HepG2 (cell line): ENCODE measurements at regions not wholly inside any gene's neighbourhood (a gene's known extent, or its start where the extent isn't known, plus 50 kb on each side); places are given as distances from the start of the nearest gene placed in this dataset.

Experiments
- CAMTA2 ChIP-seq: sonication (generic); formaldehyde crosslinking; IDR thresholded peaks from 2 replicates; pipeline ENCODE4 v1.4.0; 2020; ENCODE audit warnings: mild to moderate bottlenecking, missing genetic modification reagents, borderline replicate concordance
- CCDC6 ChIP-seq: sonication (generic); formaldehyde crosslinking; IDR thresholded peaks from 2 replicates; pipeline ENCODE4 v1.8.1; 2022; ENCODE audit warnings: mild to moderate bottlenecking, missing genetic modification reagents, moderate library complexity
- MED8 ChIP-seq: sonication (generic); formaldehyde crosslinking; IDR thresholded peaks from 2 replicates; pipeline ENCODE4 v1.8.1; 2023; ENCODE audit warnings: mild to moderate bottlenecking, missing genetic modification reagents; ENCODE audit not compliant: insufficient replicate concordance
- MTF2 ChIP-seq: sonication (generic); formaldehyde crosslinking; IDR thresholded peaks from 2 replicates; pipeline ENCODE4 v1.5.0; 2020; ENCODE audit warnings: missing genetic modification reagents, borderline replicate concordance
- NR3C1 ChIP-seq: sonication (generic); formaldehyde crosslinking; IDR thresholded peaks from 2 replicates; pipeline ENCODE4 v1.4.0; 2020; ENCODE audit warnings: missing genetic modification reagents
- SP4 ChIP-seq: sonication (generic); formaldehyde crosslinking; IDR thresholded peaks from 2 replicates; pipeline ENCODE4 v1.8.1; 2023; ENCODE audit warnings: mild to moderate bottlenecking, missing genetic modification reagents
- STAT5B ChIP-seq: sonication (generic); formaldehyde crosslinking; IDR thresholded peaks from 2 replicates; pipeline ENCODE4 v1.4.0; 2020; ENCODE audit warnings: missing genetic modification reagents
- ZFX ChIP-seq: sonication (generic); formaldehyde crosslinking; IDR thresholded peaks from 2 replicates; pipeline ENCODE4 v1.4.0; 2020; ENCODE audit warnings: mild to moderate bottlenecking, low read depth, missing genetic modification reagents, moderate library complexity
- ZNF335 ChIP-seq: sonication (generic); formaldehyde crosslinking; IDR thresholded peaks from 2 replicates; pipeline ENCODE4 v1.4.0; 2020; ENCODE audit warnings: missing genetic modification reagents
- ZNF510 ChIP-seq: sonication (generic); formaldehyde crosslinking; IDR thresholded peaks from 2 replicates; pipeline ENCODE4 v1.4.0; 2020; ENCODE audit warnings: low read depth, mild to moderate bottlenecking, missing genetic modification reagents
- ZNF629 ChIP-seq: sonication (generic); formaldehyde crosslinking; conservative IDR thresholded peaks from 2 replicates; pipeline ENCODE4 v1.5.0; 2020; ENCODE audit warnings: missing genetic modification reagents
- ZNF724P ChIP-seq: sonication (generic); formaldehyde crosslinking; IDR thresholded peaks from 2 replicates; pipeline ENCODE4 v1.8.0; 2022; ENCODE audit warnings: missing genetic modification reagents, borderline replicate concordance
- ZNF816 ChIP-seq: sonication (generic); formaldehyde crosslinking; IDR thresholded peaks from 2 replicates; pipeline ENCODE4 v1.8.0; 2022; ENCODE audit warnings: missing genetic modification reagents, mild to moderate bottlenecking, borderline replicate concordance
- ZSCAN25 ChIP-seq: sonication (generic); formaldehyde crosslinking; IDR thresholded peaks from 2 replicates; pipeline ENCODE4 v1.8.0; 2022; ENCODE audit warnings: mild to moderate bottlenecking, missing genetic modification reagents
- TF ChIP-seq, protein P1 (sequence below): sonication (generic); formaldehyde crosslinking; IDR thresholded peaks from 2 replicates; pipeline ENCODE4 v1.9.0; 2022; ENCODE audit warnings: low read depth, missing genetic modification reagents
- TF ChIP-seq, protein P2 (sequence below): sonication (generic); formaldehyde crosslinking; conservative IDR thresholded peaks from 2 replicates; pipeline ENCODE4 v1.4.0; 2020; ENCODE audit warnings: mild to moderate bottlenecking, missing genetic modification reagents, moderate library complexity
- TF ChIP-seq, protein P3 (sequence below): sonication (generic); formaldehyde crosslinking; IDR thresholded peaks from 2 replicates; pipeline ENCODE4 v1.5.1; 2020; ENCODE audit warnings: mild to moderate bottlenecking, missing genetic modification reagents, moderate library complexity
- TF ChIP-seq, protein P4 (sequence below): IDR thresholded peaks from 2 replicates; pipeline ENCODE4 v1.6.1; 2016; ENCODE audit warnings: control low read depth

DNA sequence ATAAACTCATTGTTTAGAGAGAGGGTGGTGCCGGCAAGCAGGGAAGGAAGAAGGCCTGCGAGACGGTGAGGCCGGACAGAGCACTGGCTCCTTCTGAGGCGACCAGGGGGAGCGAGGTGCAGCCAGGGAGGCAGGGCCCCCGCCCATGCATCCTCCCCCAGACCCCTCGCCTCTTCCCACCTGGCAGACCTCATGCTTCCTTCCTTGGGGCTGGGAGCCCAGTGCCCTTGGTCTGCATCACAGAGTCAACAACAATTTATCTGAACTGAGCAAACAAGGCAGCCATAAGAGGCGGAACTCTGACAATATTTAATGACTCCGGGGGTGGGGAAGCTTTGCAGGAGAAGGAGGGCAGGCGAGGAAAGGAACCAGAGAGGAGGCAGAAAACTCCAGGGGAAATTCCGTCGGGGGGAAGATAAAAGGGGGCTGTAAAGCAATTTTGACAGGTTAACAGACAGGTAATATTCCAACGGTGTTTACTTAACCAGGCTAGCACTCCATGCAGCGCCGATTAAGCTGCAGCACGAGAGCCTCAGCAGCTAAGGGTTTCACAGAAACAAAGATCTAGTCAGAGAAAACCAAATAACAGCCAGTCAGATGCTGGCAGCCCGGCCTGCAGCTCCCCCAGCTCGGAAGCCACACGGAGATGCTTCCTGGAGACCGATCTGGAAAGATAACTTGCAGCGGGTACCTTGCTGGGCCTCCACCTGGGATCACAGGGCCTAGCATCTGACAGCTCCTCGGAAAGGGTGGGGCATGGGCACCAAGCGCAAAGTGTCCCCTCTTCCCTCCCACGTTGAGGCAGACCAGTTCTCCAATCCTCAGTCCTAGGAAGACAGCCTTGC lies 398.2 kb downstream of the SOX9 start (continued):
- TF ChIP-seq, protein P1, sequence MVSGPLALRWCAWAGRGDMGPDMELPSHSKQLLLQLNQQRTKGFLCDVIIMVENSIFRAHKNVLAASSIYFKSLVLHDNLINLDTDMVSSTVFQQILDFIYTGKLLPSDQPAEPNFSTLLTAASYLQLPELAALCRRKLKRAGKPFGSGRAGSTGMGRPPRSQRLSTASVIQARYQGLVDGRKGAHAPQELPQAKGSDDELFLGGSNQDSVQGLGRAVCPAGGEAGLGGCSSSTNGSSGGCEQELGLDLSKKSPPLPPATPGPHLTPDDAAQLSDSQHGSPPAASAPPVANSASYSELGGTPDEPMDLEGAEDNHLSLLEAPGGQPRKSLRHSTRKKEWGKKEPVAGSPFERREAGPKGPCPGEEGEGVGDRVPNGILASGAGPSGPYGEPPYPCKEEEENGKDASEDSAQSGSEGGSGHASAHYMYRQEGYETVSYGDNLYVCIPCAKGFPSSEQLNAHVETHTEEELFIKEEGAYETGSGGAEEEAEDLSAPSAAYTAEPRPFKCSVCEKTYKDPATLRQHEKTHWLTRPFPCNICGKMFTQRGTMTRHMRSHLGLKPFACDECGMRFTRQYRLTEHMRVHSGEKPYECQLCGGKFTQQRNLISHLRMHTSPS (CRISPR knock-in tag): peak; percentile 72
- no peak for TF ChIP-seq CAMTA2 (CRISPR knock-in tag)
- 0 out of 2 replicates have a peak, but pooled peaks have one; percentile 20 for TF ChIP-seq SP4 (CRISPR knock-in tag)
- no peak for TF ChIP-seq ZSCAN25 (CRISPR knock-in tag)
- peak; percentile 49 for TF ChIP-seq ZNF629 (CRISPR knock-in tag)
- TF ChIP-seq MED8 (CRISPR knock-in tag): no peak
- TF ChIP-seq CCDC6 (CRISPR knock-in tag): peak; percentile 78
- no peak for TF ChIP-seq STAT5B
- peak; percentile 57 for TF ChIP-seq ZFX (CRISPR knock-in tag)
- 0 out of 2 replicates have a peak, but pooled peaks have one; percentile 44 for TF ChIP-seq MTF2
- TF ChIP-seq, protein P2, sequence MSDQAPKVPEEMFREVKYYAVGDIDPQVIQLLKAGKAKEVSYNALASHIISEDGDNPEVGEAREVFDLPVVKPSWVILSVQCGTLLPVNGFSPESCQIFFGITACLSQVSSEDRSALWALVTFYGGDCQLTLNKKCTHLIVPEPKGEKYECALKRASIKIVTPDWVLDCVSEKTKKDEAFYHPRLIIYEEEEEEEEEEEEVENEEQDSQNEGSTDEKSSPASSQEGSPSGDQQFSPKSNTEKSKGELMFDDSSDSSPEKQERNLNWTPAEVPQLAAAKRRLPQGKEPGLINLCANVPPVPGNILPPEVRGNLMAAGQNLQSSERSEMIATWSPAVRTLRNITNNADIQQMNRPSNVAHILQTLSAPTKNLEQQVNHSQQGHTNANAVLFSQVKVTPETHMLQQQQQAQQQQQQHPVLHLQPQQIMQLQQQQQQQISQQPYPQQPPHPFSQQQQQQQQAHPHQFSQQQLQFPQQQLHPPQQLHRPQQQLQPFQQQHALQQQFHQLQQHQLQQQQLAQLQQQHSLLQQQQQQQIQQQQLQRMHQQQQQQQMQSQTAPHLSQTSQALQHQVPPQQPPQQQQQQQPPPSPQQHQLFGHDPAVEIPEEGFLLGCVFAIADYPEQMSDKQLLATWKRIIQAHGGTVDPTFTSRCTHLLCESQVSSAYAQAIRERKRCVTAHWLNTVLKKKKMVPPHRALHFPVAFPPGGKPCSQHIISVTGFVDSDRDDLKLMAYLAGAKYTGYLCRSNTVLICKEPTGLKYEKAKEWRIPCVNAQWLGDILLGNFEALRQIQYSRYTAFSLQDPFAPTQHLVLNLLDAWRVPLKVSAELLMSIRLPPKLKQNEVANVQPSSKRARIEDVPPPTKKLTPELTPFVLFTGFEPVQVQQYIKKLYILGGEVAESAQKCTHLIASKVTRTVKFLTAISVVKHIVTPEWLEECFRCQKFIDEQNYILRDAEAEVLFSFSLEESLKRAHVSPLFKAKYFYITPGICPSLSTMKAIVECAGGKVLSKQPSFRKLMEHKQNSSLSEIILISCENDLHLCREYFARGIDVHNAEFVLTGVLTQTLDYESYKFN: peak; percentile 91
- TF ChIP-seq, protein P3, sequence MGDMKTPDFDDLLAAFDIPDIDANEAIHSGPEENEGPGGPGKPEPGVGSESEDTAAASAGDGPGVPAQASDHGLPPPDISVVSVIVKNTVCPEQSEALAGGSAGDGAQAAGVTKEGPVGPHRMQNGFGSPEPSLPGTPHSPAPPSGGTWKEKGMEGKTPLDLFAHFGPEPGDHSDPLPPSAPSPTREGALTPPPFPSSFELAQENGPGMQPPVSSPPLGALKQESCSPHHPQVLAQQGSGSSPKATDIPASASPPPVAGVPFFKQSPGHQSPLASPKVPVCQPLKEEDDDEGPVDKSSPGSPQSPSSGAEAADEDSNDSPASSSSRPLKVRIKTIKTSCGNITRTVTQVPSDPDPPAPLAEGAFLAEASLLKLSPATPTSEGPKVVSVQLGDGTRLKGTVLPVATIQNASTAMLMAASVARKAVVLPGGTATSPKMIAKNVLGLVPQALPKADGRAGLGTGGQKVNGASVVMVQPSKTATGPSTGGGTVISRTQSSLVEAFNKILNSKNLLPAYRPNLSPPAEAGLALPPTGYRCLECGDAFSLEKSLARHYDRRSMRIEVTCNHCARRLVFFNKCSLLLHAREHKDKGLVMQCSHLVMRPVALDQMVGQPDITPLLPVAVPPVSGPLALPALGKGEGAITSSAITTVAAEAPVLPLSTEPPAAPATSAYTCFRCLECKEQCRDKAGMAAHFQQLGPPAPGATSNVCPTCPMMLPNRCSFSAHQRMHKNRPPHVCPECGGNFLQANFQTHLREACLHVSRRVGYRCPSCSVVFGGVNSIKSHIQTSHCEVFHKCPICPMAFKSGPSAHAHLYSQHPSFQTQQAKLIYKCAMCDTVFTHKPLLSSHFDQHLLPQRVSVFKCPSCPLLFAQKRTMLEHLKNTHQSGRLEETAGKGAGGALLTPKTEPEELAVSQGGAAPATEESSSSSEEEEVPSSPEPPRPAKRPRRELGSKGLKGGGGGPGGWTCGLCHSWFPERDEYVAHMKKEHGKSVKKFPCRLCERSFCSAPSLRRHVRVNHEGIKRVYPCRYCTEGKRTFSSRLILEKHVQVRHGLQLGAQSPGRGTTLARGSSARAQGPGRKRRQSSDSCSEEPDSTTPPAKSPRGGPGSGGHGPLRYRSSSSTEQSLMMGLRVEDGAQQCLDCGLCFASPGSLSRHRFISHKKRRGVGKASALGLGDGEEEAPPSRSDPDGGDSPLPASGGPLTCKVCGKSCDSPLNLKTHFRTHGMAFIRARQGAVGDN (CRISPR knock-in tag): peak; percentile 93
- no peak for TF ChIP-seq ZNF335 (CRISPR knock-in tag)
- TF ChIP-seq, protein P4, sequence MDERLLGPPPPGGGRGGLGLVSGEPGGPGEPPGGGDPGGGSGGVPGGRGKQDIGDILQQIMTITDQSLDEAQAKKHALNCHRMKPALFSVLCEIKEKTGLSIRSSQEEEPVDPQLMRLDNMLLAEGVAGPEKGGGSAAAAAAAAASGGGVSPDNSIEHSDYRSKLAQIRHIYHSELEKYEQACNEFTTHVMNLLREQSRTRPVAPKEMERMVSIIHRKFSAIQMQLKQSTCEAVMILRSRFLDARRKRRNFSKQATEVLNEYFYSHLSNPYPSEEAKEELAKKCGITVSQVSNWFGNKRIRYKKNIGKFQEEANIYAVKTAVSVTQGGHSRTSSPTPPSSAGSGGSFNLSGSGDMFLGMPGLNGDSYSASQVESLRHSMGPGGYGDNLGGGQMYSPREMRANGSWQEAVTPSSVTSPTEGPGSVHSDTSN (CRISPR knock-in tag): 0 out of 2 replicates have a peak, but pooled peaks have one; percentile 16
- no peak for TF ChIP-seq NR3C1 (CRISPR knock-in tag)
- no peak for TF ChIP-seq ZNF510 (CRISPR knock-in tag)
- peak; percentile 42; the same call in 1 of the 2 replicates for TF ChIP-seq ZNF724P (CRISPR knock-in tag)
- 0 out of 2 replicates have a peak, but pooled peaks have one; percentile 77 for TF ChIP-seq ZNF816 (CRISPR knock-in tag)
